Upper lobe of right lung (tissue), 1 donor: ENCODE measurements at regions not wholly inside any gene's neighbourhood (a gene's known extent, or its start where the extent isn't known, plus 50 kb on each side); places are given as distances from the start of the nearest gene placed in this dataset.
"Not testable (repeated sequence)": the region's sequence is repeated elsewhere in the genome, so short reads cannot be mapped to it uniquely, and the experiment has no call there.

Experiments used
- ATAC-seq: fragments of 200-7000 bp; cut with Tn5 transposase; one replicate; pipeline ENCODE4 v1.9.1; 2020; ENCODE audit warnings: mild to moderate bottlenecking, moderate library complexity
- DNase-seq: peaks from one replicate; pipeline ENCODE4 v3.0.0-alpha.2; 2020
- H3K27ac ChIP-seq: fragments of 200-600 bp; one replicate; pipeline ENCODE4 v1.8.0; 2022
- H3K27me3 ChIP-seq: fragments of 200-600 bp; one replicate; pipeline ENCODE4 v1.8.0; 2022; ENCODE audit warnings: mild to moderate bottlenecking
- H3K36me3 ChIP-seq: fragments of 200-600 bp; one replicate; pipeline ENCODE4 v1.8.0; 2022
- H3K4me1 ChIP-seq: fragments of 200-600 bp; one replicate; pipeline ENCODE4 v1.8.0; 2022
- H3K4me3 ChIP-seq: fragments of 200-600 bp; one replicate; pipeline ENCODE4 v1.8.0; 2022; ENCODE audit warnings: mild to moderate bottlenecking
- H3K9me3 ChIP-seq: fragments of 200-600 bp; one replicate; pipeline ENCODE4 v1.8.0; 2022
- intact Hi-C: fragments of 100-400 bp; cut with DNase I; formaldehyde crosslinking; loops from one replicate; pipeline ENCODE4 v1.11.0; 2022
- TF ChIP-seq, protein P1 (sequence below): fragments of 200-600 bp; IDR thresholded peaks from one replicate; pipeline ENCODE4 v1.8.0; 2022; ENCODE audit warnings: antibody characterized with exemption
- donor health status: DM: no; HTN: yes; CAD: no; lungs with severe emphysema.

- no peak for ATAC-seq
These were observed 63.9 kb upstream of the BBX start for GRCh38 chr3:107458871-107459270.

DNA sequence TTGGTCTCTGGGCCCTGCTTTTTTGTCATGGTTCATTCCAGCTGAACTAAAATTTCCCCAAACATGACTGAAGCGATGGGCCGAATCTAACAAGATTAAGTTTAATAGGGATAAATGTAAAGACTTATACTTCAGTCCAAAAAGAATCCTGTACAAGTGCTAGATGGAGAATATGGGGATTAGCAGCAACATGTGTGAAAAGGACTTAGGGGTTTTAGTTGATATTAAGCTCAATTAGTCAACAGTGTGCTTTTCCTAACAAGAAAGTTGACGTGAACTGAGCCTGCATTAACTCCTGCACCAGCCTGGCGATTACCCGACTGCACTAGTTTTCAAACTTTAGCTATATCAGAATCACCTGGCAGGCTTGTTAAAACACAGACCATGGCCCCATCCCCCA lies 61.0 kb upstream of the BBX start:
- H3K4me3 ChIP-seq = no peak overlapping the region
- ATAC-seq (no peak), DNase-seq (no peak)
- TF ChIP-seq, protein P1, sequence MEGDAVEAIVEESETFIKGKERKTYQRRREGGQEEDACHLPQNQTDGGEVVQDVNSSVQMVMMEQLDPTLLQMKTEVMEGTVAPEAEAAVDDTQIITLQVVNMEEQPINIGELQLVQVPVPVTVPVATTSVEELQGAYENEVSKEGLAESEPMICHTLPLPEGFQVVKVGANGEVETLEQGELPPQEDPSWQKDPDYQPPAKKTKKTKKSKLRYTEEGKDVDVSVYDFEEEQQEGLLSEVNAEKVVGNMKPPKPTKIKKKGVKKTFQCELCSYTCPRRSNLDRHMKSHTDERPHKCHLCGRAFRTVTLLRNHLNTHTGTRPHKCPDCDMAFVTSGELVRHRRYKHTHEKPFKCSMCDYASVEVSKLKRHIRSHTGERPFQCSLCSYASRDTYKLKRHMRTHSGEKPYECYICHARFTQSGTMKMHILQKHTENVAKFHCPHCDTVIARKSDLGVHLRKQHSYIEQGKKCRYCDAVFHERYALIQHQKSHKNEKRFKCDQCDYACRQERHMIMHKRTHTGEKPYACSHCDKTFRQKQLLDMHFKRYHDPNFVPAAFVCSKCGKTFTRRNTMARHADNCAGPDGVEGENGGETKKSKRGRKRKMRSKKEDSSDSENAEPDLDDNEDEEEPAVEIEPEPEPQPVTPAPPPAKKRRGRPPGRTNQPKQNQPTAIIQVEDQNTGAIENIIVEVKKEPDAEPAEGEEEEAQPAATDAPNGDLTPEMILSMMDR = no peak
- intact Hi-C loops = no loop called here
- no peaks in the 10 kb centered on the region for H3K9me3 ChIP-seq
- no peaks in the 10 kb centered on the region for H3K36me3 ChIP-seq
- no peak overlapping the region for H3K27ac ChIP-seq
- H3K4me1 ChIP-seq = no peaks in the 10 kb centered on the region
- no peaks in the 10 kb centered on the region for H3K27me3 ChIP-seq

More at GRCh38 chr3:107458871-107459270, 63.9 kb upstream of the BBX start:
- H3K27me3 ChIP-seq = no peaks in the 10 kb centered on the region
- TF ChIP-seq, protein P1 = no peak
- no peak overlapping the region for H3K4me3 ChIP-seq
- intact Hi-C loops = no loop called here
- no peak for DNase-seq
- H3K27ac ChIP-seq = no peak overlapping the region
- no peaks in the 10 kb centered on the region for H3K9me3 ChIP-seq
- H3K36me3 ChIP-seq = no peaks in the 10 kb centered on the region
- no peaks in the 10 kb centered on the region for H3K4me1 ChIP-seq

GRCh38 chr3:107464037-107464436 lies 58.7 kb upstream of the BBX start:
- no peak overlapping the region for H3K27ac ChIP-seq
- no peaks in the 10 kb centered on the region for H3K9me3 ChIP-seq
- TF ChIP-seq, protein P1 = no peak
- intact Hi-C loops = no loop called here
- no peaks in the 10 kb centered on the region for H3K27me3 ChIP-seq
- no peaks in the 10 kb centered on the region for H3K36me3 ChIP-seq
- no peaks in the 10 kb centered on the region for H3K4me1 ChIP-seq
- DNase-seq (no peak), ATAC-seq (no peak)
- no peak overlapping the region for H3K4me3 ChIP-seq

GRCh38 chr3:107465064-107465631 lies 57.6 kb upstream of the BBX start:
- TF ChIP-seq, protein P1 = no peak

GRCh38 chr3:107468782-107469181 lies 54.0 kb upstream of the BBX start:
- Histone ChIP-seq H3K27me3 (no peaks in the 10 kb centered on the region), H3K9me3 (no peaks in the 10 kb centered on the region), H3K36me3 (no peaks in the 10 kb centered on the region), H3K27ac (no peak overlapping the region), H3K4me3 (no peak overlapping the region), H3K4me1 (peaks cover 3% of the 10 kb centered on the region)
- DNase-seq = no peak
- intact Hi-C loops = no loop called here
- ATAC-seq = no peak
- TF ChIP-seq, protein P1 = no peak

More at GRCh38 chr3:107465064-107465631, 57.6 kb upstream of the BBX start:
- H3K27ac ChIP-seq = no peak overlapping the region
- H3K27me3 ChIP-seq = no peaks in the 10 kb centered on the region
- no peaks in the 10 kb centered on the region for H3K4me1 ChIP-seq
- no peaks in the 10 kb centered on the region for H3K36me3 ChIP-seq
- DNase-seq = no peak
- H3K9me3 ChIP-seq = no peaks in the 10 kb centered on the region
- no peak for ATAC-seq
- intact Hi-C loops = no loop called here
- no peak overlapping the region for H3K4me3 ChIP-seq

DNA sequence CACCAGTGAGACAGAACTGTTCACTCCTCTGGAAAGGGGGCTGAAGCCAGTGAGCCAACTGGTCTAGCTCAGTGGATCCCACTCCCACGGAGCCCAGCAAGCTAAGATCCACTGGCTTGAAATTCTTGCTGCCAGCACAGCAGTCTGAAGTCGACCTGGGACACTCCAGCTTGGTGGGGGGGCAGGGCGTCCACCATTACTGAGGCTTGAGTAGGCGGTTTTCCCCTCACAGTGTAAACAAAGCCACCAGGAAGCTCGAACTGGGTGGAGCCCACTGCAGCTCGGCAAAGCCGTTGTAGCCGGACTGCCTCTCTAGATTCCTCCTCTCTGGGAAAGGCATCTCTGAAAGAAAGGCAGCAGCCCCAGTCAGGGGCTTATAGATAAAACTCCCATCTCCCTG lies 52.3 kb upstream of the BBX start:
- DNase-seq = peak; percentile 68
- H3K4me3 ChIP-seq, H3K27me3 ChIP-seq, H3K27ac ChIP-seq, H3K4me1 ChIP-seq, H3K9me3 ChIP-seq, ATAC-seq, intact Hi-C loops, H3K36me3 ChIP-seq: not testable (repeated sequence)
